OCI-LY7 (cell line): ENCODE measurements at regions not wholly inside any gene's neighbourhood (a gene's known extent, or its start where the extent isn't known, plus 50 kb on each side); places are given as distances from the start of the nearest gene placed in this dataset.

Experiments
- CTCF ChIP-seq: fragments of 200-600 bp; sonication (generic); conservative IDR thresholded peaks from 2 replicates; pipeline ENCODE4 v1.5.1; 2014; ENCODE audit warnings: mild to moderate bottlenecking, antibody characterized with exemption, low read length, moderate library complexity, mixed read lengths
- EZH2phosphoT487 ChIP-seq: fragments of 200-600 bp; sonication (generic); IDR thresholded peaks from 2 replicates; pipeline ENCODE4 v1.6.1; 2018; ENCODE audit warnings: low read depth, borderline replicate concordance, mild to moderate bottlenecking, mixed run types, antibody characterized with exemption, low read length, moderate library complexity, mixed read lengths

- TF ChIP-seq CTCF (peak; percentile 87), EZH2phosphoT487 (no peak)
These were observed 62.2 kb upstream of the PMAIP1 start for GRCh38 chr18:59837586-59837985.
